ENCODE measurements at regions not wholly inside any gene's neighbourhood (a gene's known extent, or its start where the extent isn't known, plus 50 kb on each side); places are given as distances from the start of the nearest gene placed in this dataset.

DNA sequence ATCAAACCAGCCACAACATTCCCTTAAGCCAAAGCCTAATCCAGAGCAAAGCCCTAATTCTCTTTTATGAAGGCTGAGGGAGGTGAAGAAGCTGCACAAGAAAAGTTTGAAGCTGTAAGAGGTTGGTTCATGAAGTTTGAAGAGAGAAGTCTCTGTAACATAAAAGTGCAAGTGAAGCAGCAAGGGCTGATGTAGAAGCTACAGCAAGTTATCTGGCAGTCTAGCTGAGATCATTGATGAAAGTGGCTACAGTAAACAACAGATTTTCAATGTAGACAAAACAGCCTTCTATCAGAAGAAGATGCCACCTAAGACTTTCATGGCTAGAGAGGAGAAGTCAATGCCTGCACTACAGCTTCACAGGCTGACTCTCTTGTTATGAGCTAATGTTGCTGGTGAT is 52.5 kb downstream of the NACA2 start:
- Histone ChIP-seq H4K91ac (ENCODE audit: insufficient read depth, low read depth, low read length) (no peak overlapping the region), H3K9me3 (ENCODE audit: control insufficient read depth, insufficient read depth, low read length) (peaks cover 9% of the 10 kb centered on the region; the same call in 1 of the 2 replicates), H4K8ac (ENCODE audit: low read depth in 2 of 2, low read length in 2 of 2) (no peak overlapping the region), H3K9me1 (ENCODE audit: insufficient read depth, low read length) (no peaks in the 10 kb centered on the region), H3K36me3 (ENCODE audit: control insufficient read depth, insufficient read depth, low read length) (no peaks in the 10 kb centered on the region), H2BK15ac (ENCODE audit: low read depth, low read length) (no peak overlapping the region), H3K9ac (ENCODE audit: low read depth, low read length) (no peak overlapping the region), H3K4me2 (ENCODE audit: low read depth, low read length) (no peak overlapping the region), H2AK9ac (replicated peaks; ENCODE audit: low read depth, low read length, poor library complexity) (no peak overlapping the region), H2BK20ac (ENCODE audit: low read depth, low read length) (no peak overlapping the region), H4K20me1 (ENCODE audit: insufficient read depth, low read length) (no peaks in the 10 kb centered on the region), H3K18ac (ENCODE audit: low read depth, low read length) (no peak overlapping the region), H3K56ac (ENCODE audit: extremely low read depth, insufficient read depth, low read length) (no peak overlapping the region), H3K27ac (ENCODE audit: insufficient read depth, low read length) (no peak overlapping the region), H3K79me1 (ENCODE audit: low read depth in 1 of 2, low read length in 2 of 2) (no peaks in the 10 kb centered on the region), H4K5ac (ENCODE audit: low read depth, low read length) (no peak overlapping the region), H2BK120ac (ENCODE audit: low read depth, low read length) (no peak overlapping the region), H3K4me3 (ENCODE audit: insufficient read depth, low read depth, low read length) (no peak overlapping the region), H3K27me3 (ENCODE audit: control insufficient read depth, insufficient read depth, low read length) (no peaks in the 10 kb centered on the region; the same call in 1 of the 2 replicates), H3K23ac (ENCODE audit: low read depth, low read length) (no peak overlapping the region), H3K14ac (replicated peaks; ENCODE audit: low read depth, low read length) (no peak overlapping the region), H2AK5ac (ENCODE audit: low read depth, low read length) (no peak overlapping the region), H3K4ac (ENCODE audit: low read depth, low read length) (no peak overlapping the region), H3K4me1 (ENCODE audit: control insufficient read depth, insufficient read depth, low read length) (no peaks in the 10 kb centered on the region), H2AFZ (replicated peaks; ENCODE audit: low read length, poor library complexity) (no peak overlapping the region), H2BK5ac (ENCODE audit: low read depth, low read length, poor library complexity, severe bottlenecking) (no peak overlapping the region)
- in situ Hi-C loops (cut with MboI; ENCODE audit: low sequenced_read_pairs) (no loop called here), intact Hi-C loops (cut with micrococcal nuclease) (no loop called here), dilution Hi-C loops (cut with HindIII; ENCODE audit: low sequenced_read_pairs, unreplicated experiment) (no loop called here)
- DNase-seq (no peak), ATAC-seq (ENCODE audit: low read depth) (no peak)
- BruUV-seq (replicated peaks): no TSS peak
- TF ChIP-seq MAZ (IDR thresholded peaks at IDR 0.05; ENCODE audit: borderline replicate concordance, low read depth, low read length) (no peak), BHLHE40 (IDR thresholded peaks at IDR 0.05; ENCODE audit: low read depth, low read length) (no peak)
- TF ChIP-seq, protein P1, sequence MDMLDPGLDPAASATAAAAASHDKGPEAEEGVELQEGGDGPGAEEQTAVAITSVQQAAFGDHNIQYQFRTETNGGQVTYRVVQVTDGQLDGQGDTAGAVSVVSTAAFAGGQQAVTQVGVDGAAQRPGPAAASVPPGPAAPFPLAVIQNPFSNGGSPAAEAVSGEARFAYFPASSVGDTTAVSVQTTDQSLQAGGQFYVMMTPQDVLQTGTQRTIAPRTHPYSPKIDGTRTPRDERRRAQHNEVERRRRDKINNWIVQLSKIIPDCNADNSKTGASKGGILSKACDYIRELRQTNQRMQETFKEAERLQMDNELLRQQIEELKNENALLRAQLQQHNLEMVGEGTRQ (IDR thresholded peaks at IDR 0.05; ENCODE audit: low read depth, low read length): no peak
- TF ChIP-seq, protein P2, sequence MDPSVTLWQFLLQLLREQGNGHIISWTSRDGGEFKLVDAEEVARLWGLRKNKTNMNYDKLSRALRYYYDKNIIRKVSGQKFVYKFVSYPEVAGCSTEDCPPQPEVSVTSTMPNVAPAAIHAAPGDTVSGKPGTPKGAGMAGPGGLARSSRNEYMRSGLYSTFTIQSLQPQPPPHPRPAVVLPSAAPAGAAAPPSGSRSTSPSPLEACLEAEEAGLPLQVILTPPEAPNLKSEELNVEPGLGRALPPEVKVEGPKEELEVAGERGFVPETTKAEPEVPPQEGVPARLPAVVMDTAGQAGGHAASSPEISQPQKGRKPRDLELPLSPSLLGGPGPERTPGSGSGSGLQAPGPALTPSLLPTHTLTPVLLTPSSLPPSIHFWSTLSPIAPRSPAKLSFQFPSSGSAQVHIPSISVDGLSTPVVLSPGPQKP (IDR thresholded peaks at IDR 0.05; ENCODE audit: borderline replicate concordance, low read depth, low read length): no peak
- ChIA-PET CTCF (no interaction called here), POLR2A (ENCODE audit: unreplicated experiment) (no interaction called here)

All from IMR-90 (cell line).